MM.1S (cell line): ENCODE measurements at regions not wholly inside any gene's neighbourhood (a gene's known extent, or its start where the extent isn't known, plus 50 kb on each side); places are given as distances from the start of the nearest gene placed in this dataset.

Experiments used
- DNase-seq: peaks from one replicate; pipeline ENCODE4 v3.0.0-alpha.2; 2015
- H2AFZ ChIP-seq: fragments of 300-600 bp; sonication (generic); 2 replicates; pipeline ENCODE4 v1.6.0; 2016; ENCODE audit warnings: antibody characterized with exemption, low read length
- H3F3A ChIP-seq: fragments of 300-600 bp; sonication (generic); 2 replicates; pipeline ENCODE4 v1.6.1; 2016; ENCODE audit warnings: mild to moderate bottlenecking, antibody characterized with exemption, low read length, moderate library complexity, mixed read lengths; ENCODE audit not compliant: insufficient read depth
- H3K27ac ChIP-seq: fragments of 300-600 bp; sonication (generic); 2 replicates; pipeline ENCODE4 v1.5.1; 2016; ENCODE audit warnings: mild to moderate bottlenecking, low read length
- H3K27me3 ChIP-seq: fragments of 300-600 bp; sonication (generic); replicated peaks from 2 replicates; pipeline ENCODE4 v1.6.0; 2016; ENCODE audit warnings: low read length; ENCODE audit not compliant: insufficient read depth
- H3K36me3 ChIP-seq: fragments of 300-600 bp; sonication (generic); replicated peaks from 2 replicates; pipeline ENCODE4 v1.6.1; 2016; ENCODE audit warnings: mild to moderate bottlenecking, low read length, mixed read lengths; ENCODE audit not compliant: insufficient read depth
- H3K4me1 ChIP-seq: fragments of 300-600 bp; sonication (generic); 2 replicates; pipeline ENCODE4 v1.6.1; 2016; ENCODE audit warnings: low read length, mixed read lengths
- H3K4me2 ChIP-seq: fragments of 300-600 bp; sonication (generic); 2 replicates; pipeline ENCODE4 v1.6.0; 2016; ENCODE audit warnings: low read depth, low read length
- H3K4me3 ChIP-seq: fragments of 300-600 bp; sonication (generic); 2 replicates; pipeline ENCODE4 v1.5.1; 2016; ENCODE audit warnings: low read length, mixed read lengths
- H3K79me2 ChIP-seq: fragments of 300-600 bp; sonication (generic); 2 replicates; pipeline ENCODE4 v1.6.1; 2016; ENCODE audit warnings: mixed run types, low read length, mixed read lengths
- H3K9ac ChIP-seq: fragments of 300-600 bp; sonication (generic); 2 replicates; pipeline ENCODE4 v1.6.1; 2016; ENCODE audit warnings: low read length, mixed read lengths
- H3K9me2 ChIP-seq: fragments of 300-600 bp; sonication (generic); replicated peaks from 2 replicates; pipeline ENCODE4 v1.6.1; 2016; ENCODE audit warnings: mild to moderate bottlenecking, low read length, mixed read lengths; ENCODE audit not compliant: insufficient read depth
- H3K9me3 ChIP-seq: fragments of 300-600 bp; sonication (generic); replicated peaks from 2 replicates; pipeline ENCODE4 v1.6.1; 2016; ENCODE audit warnings: mild to moderate bottlenecking, low read length, mixed read lengths; ENCODE audit not compliant: insufficient read depth
- H4K20me1 ChIP-seq: fragments of 300-600 bp; sonication (generic); 2 replicates; pipeline ENCODE4 v1.6.1; 2016; ENCODE audit warnings: mild to moderate bottlenecking, low read length, moderate library complexity, mixed read lengths; ENCODE audit not compliant: insufficient read depth
- EZH2 ChIP-seq: fragments of 300-600 bp; sonication (generic); optimal IDR thresholded peaks from 2 replicates; pipeline ENCODE3; 2017; ENCODE audit warnings: low read depth, mild to moderate bottlenecking, antibody characterized with exemption, low read length, mixed read lengths
- EZH2phosphoT487 ChIP-seq: fragments of 300-600 bp; sonication (generic); IDR thresholded peaks from 2 replicates; pipeline ENCODE4 v1.6.1; 2018; ENCODE audit warnings: antibody characterized with exemption, low read length
- TF ChIP-seq, protein P1 (sequence below): fragments of 300-600 bp; sonication (generic); IDR thresholded peaks from 2 replicates; pipeline ENCODE4 v1.5.1; 2016; ENCODE audit warnings: antibody characterized with exemption, low read length, mixed read lengths

DNA sequence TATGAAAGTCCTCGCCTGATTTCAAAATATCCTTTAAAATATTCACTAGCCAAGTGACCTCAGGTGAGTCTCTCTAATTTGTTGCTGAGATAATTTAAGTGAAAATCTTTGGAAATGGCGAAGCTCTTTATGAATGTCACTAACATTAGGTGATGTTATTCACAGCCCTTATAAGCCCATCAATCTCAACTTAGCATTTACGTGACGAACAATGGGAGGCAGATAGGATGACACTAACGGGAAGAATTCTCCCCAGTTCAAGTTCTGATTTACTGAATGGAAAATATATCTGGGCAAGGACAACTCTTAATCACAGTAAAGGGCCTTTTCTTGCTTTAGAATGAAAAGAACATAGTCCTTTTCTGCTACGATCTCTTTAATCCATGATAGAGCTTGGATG is 378.7 kb downstream of the LIG4 start:
- H3K4me3 ChIP-seq, result no peak overlapping the region
- no peaks in the 10 kb centered on the region for H3K36me3 ChIP-seq
- no peaks in the 10 kb centered on the region for H4K20me1 ChIP-seq
- DNase-seq, result no peak
- no peaks in the 10 kb centered on the region for H3K9me2 ChIP-seq
- no peaks in the 10 kb centered on the region for H3K4me1 ChIP-seq
- H3F3A ChIP-seq, result no peaks in the 10 kb centered on the region
- no peak overlapping the region for H3K4me2 ChIP-seq
- H3K27ac ChIP-seq, result no peak overlapping the region
- TF ChIP-seq EZH2 (no peak), EZH2phosphoT487 (no peak)
- TF ChIP-seq, protein P1, sequence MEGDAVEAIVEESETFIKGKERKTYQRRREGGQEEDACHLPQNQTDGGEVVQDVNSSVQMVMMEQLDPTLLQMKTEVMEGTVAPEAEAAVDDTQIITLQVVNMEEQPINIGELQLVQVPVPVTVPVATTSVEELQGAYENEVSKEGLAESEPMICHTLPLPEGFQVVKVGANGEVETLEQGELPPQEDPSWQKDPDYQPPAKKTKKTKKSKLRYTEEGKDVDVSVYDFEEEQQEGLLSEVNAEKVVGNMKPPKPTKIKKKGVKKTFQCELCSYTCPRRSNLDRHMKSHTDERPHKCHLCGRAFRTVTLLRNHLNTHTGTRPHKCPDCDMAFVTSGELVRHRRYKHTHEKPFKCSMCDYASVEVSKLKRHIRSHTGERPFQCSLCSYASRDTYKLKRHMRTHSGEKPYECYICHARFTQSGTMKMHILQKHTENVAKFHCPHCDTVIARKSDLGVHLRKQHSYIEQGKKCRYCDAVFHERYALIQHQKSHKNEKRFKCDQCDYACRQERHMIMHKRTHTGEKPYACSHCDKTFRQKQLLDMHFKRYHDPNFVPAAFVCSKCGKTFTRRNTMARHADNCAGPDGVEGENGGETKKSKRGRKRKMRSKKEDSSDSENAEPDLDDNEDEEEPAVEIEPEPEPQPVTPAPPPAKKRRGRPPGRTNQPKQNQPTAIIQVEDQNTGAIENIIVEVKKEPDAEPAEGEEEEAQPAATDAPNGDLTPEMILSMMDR, result no peak
- no peak overlapping the region for H3K9ac ChIP-seq
- H2AFZ ChIP-seq, result no peak overlapping the region
- H3K9me3 ChIP-seq, result no peaks in the 10 kb centered on the region
- H3K79me2 ChIP-seq, result no peaks in the 10 kb centered on the region
- H3K27me3 ChIP-seq, result no peaks in the 10 kb centered on the region

DNA sequence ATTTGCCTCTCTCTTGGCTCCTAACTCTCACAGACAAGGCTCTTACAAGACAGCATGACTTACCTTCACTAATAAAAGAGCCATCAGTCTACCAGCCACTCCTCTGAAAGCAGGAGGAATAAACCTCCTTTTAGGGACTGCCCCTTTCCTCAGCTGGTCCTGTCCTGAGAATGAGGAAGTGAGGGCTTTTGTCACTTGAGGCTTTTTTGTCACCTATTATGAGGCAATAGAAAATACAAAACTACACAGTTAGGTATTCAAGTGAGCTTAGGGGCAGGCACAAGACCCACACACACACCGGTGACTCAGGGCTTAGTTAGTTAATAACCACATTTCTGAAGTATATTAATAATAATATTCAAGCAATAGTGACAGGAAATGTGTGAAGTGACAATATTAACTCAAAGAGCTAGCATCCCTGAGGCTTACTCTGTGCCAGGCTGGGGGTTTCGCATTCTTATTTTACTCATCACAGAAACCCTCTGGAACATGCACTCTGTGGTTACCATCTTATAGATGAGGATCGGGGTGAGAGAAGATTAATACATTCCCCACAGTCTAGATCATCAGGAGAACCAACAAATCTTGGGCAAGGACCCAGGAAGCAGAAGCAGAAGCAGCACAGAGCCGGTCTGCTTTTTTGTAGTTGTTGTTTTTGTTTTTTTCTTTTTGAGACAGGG is 379.9 kb downstream of the LIG4 start:
- H3K36me3 ChIP-seq, result no peaks in the 10 kb centered on the region
- no peaks in the 10 kb centered on the region for H3K9me2 ChIP-seq
- DNase-seq, result no peak
- no peak overlapping the region for H3K4me2 ChIP-seq
- no peak overlapping the region for H3K9ac ChIP-seq
- no peak overlapping the region for H2AFZ ChIP-seq
- no peak overlapping the region for H3K27ac ChIP-seq
- H3K4me3 ChIP-seq, result no peak overlapping the region
- no peaks in the 10 kb centered on the region for H3F3A ChIP-seq
- H3K79me2 ChIP-seq, result no peaks in the 10 kb centered on the region
- TF ChIP-seq EZH2phosphoT487 (no peak), EZH2 (no peak)
- TF ChIP-seq, protein P1, result no peak
- H3K27me3 ChIP-seq, result no peaks in the 10 kb centered on the region
- no peaks in the 10 kb centered on the region for H4K20me1 ChIP-seq
- H3K9me3 ChIP-seq, result no peaks in the 10 kb centered on the region
- no peaks in the 10 kb centered on the region for H3K4me1 ChIP-seq

DNA sequence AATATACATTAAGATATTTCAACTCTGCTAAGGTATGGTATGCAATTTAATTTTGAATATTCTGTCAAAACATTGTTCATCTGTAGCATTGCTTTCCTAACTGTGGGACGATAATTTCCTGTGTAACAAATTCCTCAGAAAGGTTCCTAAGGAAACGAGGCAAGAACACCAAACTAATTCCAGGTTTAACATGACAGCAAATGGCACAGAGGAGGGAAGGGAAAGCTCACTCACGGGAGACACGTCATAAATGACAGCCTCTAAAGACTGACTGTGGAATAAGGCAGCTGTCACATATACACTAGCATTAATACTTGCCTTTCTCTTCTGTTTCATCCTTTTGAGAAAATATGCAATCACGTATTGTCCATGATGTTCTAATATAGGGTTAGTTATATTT is 380.6 kb downstream of the LIG4 start:
- no peak for DNase-seq
- H4K20me1 ChIP-seq, result no peaks in the 10 kb centered on the region
- H2AFZ ChIP-seq, result no peak overlapping the region
- no peaks in the 10 kb centered on the region for H3K9me2 ChIP-seq
- no peaks in the 10 kb centered on the region for H3K79me2 ChIP-seq
- H3K36me3 ChIP-seq, result no peaks in the 10 kb centered on the region
- no peaks in the 10 kb centered on the region for H3K4me1 ChIP-seq
- no peak overlapping the region for H3K4me2 ChIP-seq
- H3K27ac ChIP-seq, result no peak overlapping the region
- H3K27me3 ChIP-seq, result no peaks in the 10 kb centered on the region
- no peak overlapping the region for H3K9ac ChIP-seq
- H3F3A ChIP-seq, result no peaks in the 10 kb centered on the region
- TF ChIP-seq EZH2, result no peak
- no peak overlapping the region for H3K4me3 ChIP-seq
- H3K9me3 ChIP-seq, result no peaks in the 10 kb centered on the region

DNA sequence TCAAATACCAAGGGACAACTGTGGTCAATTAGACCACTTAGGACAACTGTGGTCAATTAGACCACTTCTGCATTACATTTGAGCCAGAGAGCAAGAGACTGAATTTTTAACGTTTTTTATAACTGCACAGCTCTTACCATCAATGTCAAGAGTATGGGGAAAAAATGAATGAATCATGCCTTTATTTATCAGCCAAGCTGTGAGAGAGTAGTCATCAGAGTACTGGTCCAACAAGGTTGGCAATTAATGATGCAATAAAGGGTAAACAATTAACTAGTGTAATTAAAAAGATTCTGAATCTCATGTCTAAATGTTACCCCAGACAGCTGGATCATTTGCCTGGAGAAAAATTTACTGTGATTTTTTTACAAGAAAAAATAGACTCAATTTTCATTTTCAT is 381.1 kb downstream of the LIG4 start:
- no peak overlapping the region for H3K27ac ChIP-seq
- H3K9me3 ChIP-seq, result no peaks in the 10 kb centered on the region
- H3K9me2 ChIP-seq, result no peaks in the 10 kb centered on the region
- no peak for DNase-seq
- no peaks in the 10 kb centered on the region for H3K79me2 ChIP-seq
- no peak overlapping the region for H3K4me3 ChIP-seq
- no peak overlapping the region for H2AFZ ChIP-seq
- no peaks in the 10 kb centered on the region for H3F3A ChIP-seq
- H3K4me2 ChIP-seq, result no peak overlapping the region
- no peaks in the 10 kb centered on the region for H3K27me3 ChIP-seq
- H4K20me1 ChIP-seq, result no peaks in the 10 kb centered on the region
- H3K36me3 ChIP-seq, result no peaks in the 10 kb centered on the region
- TF ChIP-seq, protein P1, result no peak
- TF ChIP-seq EZH2phosphoT487, result no peak
- no peak for TF ChIP-seq EZH2
- no peak overlapping the region for H3K9ac ChIP-seq
- no peaks in the 10 kb centered on the region for H3K4me1 ChIP-seq
